HFF-Myc (cell line): ENCODE measurements at regions not wholly inside any gene's neighbourhood (a gene's known extent, or its start where the extent isn't known, plus 50 kb on each side); places are given as distances from the start of the nearest gene placed in this dataset.

Experiments
- DNase-seq: peaks from one replicate; pipeline ENCODE4 v3.0.0-alpha.2; 2011; ENCODE audit warnings: low read depth; ENCODE audit errors: extremely low read depth
- H3K4me3 ChIP-seq: replicated peaks from 2 replicates; pipeline ENCODE4 v1.5.1; 2011; ENCODE audit warnings: low read depth, mild to moderate bottlenecking, control low read depth, low read length
- CTCF ChIP-seq: IDR thresholded peaks from 2 replicates; pipeline ENCODE4 v1.5.1; 2012; ENCODE audit warnings: mild to moderate bottlenecking, low read depth, low read length, control low read depth; ENCODE audit errors: missing control alignments

GRCh38 chr16:7962091-7962879 is 628.0 kb downstream of the TMEM114 start:
- TF ChIP-seq CTCF, result no peak
- DNase-seq, result no peak
- no peak overlapping the region for H3K4me3 ChIP-seq

GRCh38 chr16:7957151-7957550 is 624.5 kb downstream of the RBFOX1 start:
- H3K4me3 ChIP-seq, result no peak overlapping the region
- no peak for DNase-seq
- no peak for TF ChIP-seq CTCF

- H3K4me3 ChIP-seq, result no peak overlapping the region
- no peak for DNase-seq
- no peak for TF ChIP-seq CTCF
Observed at GRCh38 chr16:7953360-7953759, 620.7 kb downstream of the RBFOX1 start.

- TF ChIP-seq CTCF, result no peak
- H3K4me3 ChIP-seq, result no peak overlapping the region
- no peak for DNase-seq
Observed at GRCh38 chr16:7946142-7946541, 613.5 kb downstream of the RBFOX1 start.

GRCh38 chr16:7938175-7938574 is 605.5 kb downstream of the RBFOX1 start:
- no peak for DNase-seq
- H3K4me3 ChIP-seq, result no peak overlapping the region
- TF ChIP-seq CTCF, result no peak

GRCh38 chr16:7921345-7921744 is 588.7 kb downstream of the RBFOX1 start:
- no peak for DNase-seq
- no peak overlapping the region for H3K4me3 ChIP-seq
- TF ChIP-seq CTCF, result no peak

GRCh38 chr16:7919782-7920181 is 587.1 kb downstream of the RBFOX1 start:
- no peak for TF ChIP-seq CTCF
- H3K4me3 ChIP-seq, result no peak overlapping the region
- DNase-seq, result no peak
